ENCODE measurements at regions not wholly inside any gene's neighbourhood (a gene's known extent, or its start where the extent isn't known, plus 50 kb on each side); places are given as distances from the start of the nearest gene placed in this dataset.

GRCh38 chr6:80636689-80637088, 530.2 kb downstream of the BCKDHB start:
- no peak overlapping the region for H3K4me3 ChIP-seq (ENCODE audit: low read depth, low read length)
- TF ChIP-seq CTCF (IDR thresholded peaks at IDR 0.05; ENCODE audit: insufficient read depth, low read depth, low read length, missing control alignments), result no peak
- DNase-seq (ENCODE audit: low read depth), result no peak

- DNase-seq (ENCODE audit: low read depth), result no peak
- H3K4me3 ChIP-seq (ENCODE audit: low read depth, low read length), result no peak overlapping the region
- no peak for TF ChIP-seq CTCF (IDR thresholded peaks at IDR 0.05; ENCODE audit: insufficient read depth, low read depth, low read length, missing control alignments)
Measured at GRCh38 chr6:80633412-80633811, 526.9 kb downstream of the BCKDHB start.

- H3K4me3 ChIP-seq (ENCODE audit: low read depth, low read length), result no peak overlapping the region
- TF ChIP-seq CTCF (IDR thresholded peaks at IDR 0.05; ENCODE audit: insufficient read depth, low read depth, low read length, missing control alignments), result no peak
- no peak for DNase-seq (ENCODE audit: low read depth)
Measured at GRCh38 chr6:80625405-80625804, 518.9 kb downstream of the BCKDHB start.

- no peak for DNase-seq (ENCODE audit: low read depth)
- no peak overlapping the region for H3K4me3 ChIP-seq (ENCODE audit: low read depth, low read length)
- no peak for TF ChIP-seq CTCF (IDR thresholded peaks at IDR 0.05; ENCODE audit: insufficient read depth, low read depth, low read length, missing control alignments)
Measured at GRCh38 chr6:80623066-80623815, 516.8 kb downstream of the BCKDHB start.

GRCh38 chr6:80622641-80623040, 516.2 kb downstream of the BCKDHB start:
- no peak overlapping the region for H3K4me3 ChIP-seq (ENCODE audit: low read depth, low read length)
- no peak for DNase-seq (ENCODE audit: low read depth)
- no peak for TF ChIP-seq CTCF (IDR thresholded peaks at IDR 0.05; ENCODE audit: insufficient read depth, low read depth, low read length, missing control alignments)

GRCh38 chr6:80618953-80619352, 512.5 kb downstream of the BCKDHB start:
- no peak for TF ChIP-seq CTCF (IDR thresholded peaks at IDR 0.05; ENCODE audit: insufficient read depth, low read depth, low read length, missing control alignments)
- no peak overlapping the region for H3K4me3 ChIP-seq (ENCODE audit: low read depth, low read length)
- DNase-seq (ENCODE audit: low read depth), result no peak

- no peak for TF ChIP-seq CTCF (IDR thresholded peaks at IDR 0.05; ENCODE audit: insufficient read depth, low read depth, low read length, missing control alignments)
- no peak overlapping the region for H3K4me3 ChIP-seq (ENCODE audit: low read depth, low read length)
- DNase-seq (ENCODE audit: low read depth), result no peak
Measured at GRCh38 chr6:80610846-80611245, 504.4 kb downstream of the BCKDHB start.
